IMR-90 (cell line): ENCODE measurements at regions not wholly inside any gene's neighbourhood (a gene's known extent, or its start where the extent isn't known, plus 50 kb on each side); places are given as distances from the start of the nearest gene placed in this dataset.

Source experiments
- CTCF ChIP-seq: conservative IDR thresholded peaks from 2 replicates; pipeline ENCODE4 v1.5.1; 2012; ENCODE audit warnings: mild to moderate bottlenecking, low read depth, low read length, improper control_type of control experiment
- MXI1 ChIP-seq: IDR thresholded peaks from 2 replicates; pipeline ENCODE4 v1.6.1; 2012; ENCODE audit warnings: low read depth, mild to moderate bottlenecking, low read length, moderate library complexity, borderline replicate concordance
- POLR2A ChIP-seq: IDR thresholded peaks from 2 replicates; pipeline ENCODE4 v1.6.1; 2012; ENCODE audit warnings: mild to moderate bottlenecking, low read depth, low read length
- SMC3 ChIP-seq: fragments of 150-350 bp; IDR thresholded peaks from 2 replicates; pipeline ENCODE4 v1.6.1; 2016; ENCODE audit warnings: low read depth, mild to moderate bottlenecking, antibody characterized with exemption, low read length, moderate library complexity

- TF ChIP-seq CTCF (no peak), SMC3 (no peak), MXI1 (no peak), POLR2A (no peak)
Measured at GRCh38 chr5:154112255-154112654, 73.5 kb downstream of the MFAP3 start.
